Fibroblast of lung (primary cell): ENCODE measurements at regions not wholly inside any gene's neighbourhood (a gene's known extent, or its start where the extent isn't known, plus 50 kb on each side); places are given as distances from the start of the nearest gene placed in this dataset.

Experiments used
- DNase-seq, 2 donors: peaks; one replicate each; pipeline versions ENCODE4 v3.0.0 to v3.0.0-alpha.2; 2010; ENCODE audit warnings: low read depth in 2 of 2
- H2AFZ ChIP-seq: 2 replicates; pipeline ENCODE4 v1.5.1; 2012; ENCODE audit warnings: low read length, control low read depth, inconsistent platforms
- H3K27ac ChIP-seq: 2 replicates; pipeline ENCODE4 v1.5.1; 2011; ENCODE audit warnings: low read length, control low read depth; ENCODE audit not compliant: insufficient read depth
- H3K27me3 ChIP-seq: 2 replicates; pipeline ENCODE4 v1.5.1; 2011; ENCODE audit warnings: mild to moderate bottlenecking, low read length; ENCODE audit not compliant: control insufficient read depth, insufficient read depth
- H3K36me3 ChIP-seq: 2 replicates; pipeline ENCODE4 v1.5.1; 2011; ENCODE audit warnings: low read length; ENCODE audit not compliant: control insufficient read depth, insufficient read depth
- H3K4me1 ChIP-seq: 2 replicates; pipeline ENCODE4 v1.5.1; 2011; ENCODE audit warnings: low read length; ENCODE audit not compliant: control insufficient read depth, insufficient read depth; ENCODE audit errors: extremely low read depth
- H3K4me2 ChIP-seq: 2 replicates; pipeline ENCODE4 v1.5.1; 2011; ENCODE audit warnings: low read length, control low read depth; ENCODE audit not compliant: insufficient read depth; ENCODE audit errors: extremely low read depth
- H3K4me3 ChIP-seq, 4 experiments: fragments of 200-600 bp in 1 of 4; sonication (generic) in 1 of 4; replicated peaks in 1 of 4; 2 replicates each; pipeline ENCODE4 v1.5.1; 2011 to 2016; ENCODE audit warnings: low read length in 4 of 4, low read depth in 3 of 4, mild to moderate bottlenecking in 3 of 4, control low read depth in 2 of 4, inconsistent platforms in 1 of 4, mixed read lengths in 1 of 4; ENCODE audit not compliant: insufficient read depth in 1 of 4; ENCODE audit errors: control extremely low read depth in 1 of 4
- H3K79me2 ChIP-seq: 2 replicates; pipeline ENCODE4 v1.5.1; 2012; ENCODE audit warnings: mild to moderate bottlenecking, low read length, inconsistent platforms; ENCODE audit not compliant: control insufficient read depth, insufficient read depth
- H3K9ac ChIP-seq: 2 replicates; pipeline ENCODE4 v1.5.1; 2011; ENCODE audit warnings: mild to moderate bottlenecking, low read length, control low read depth; ENCODE audit not compliant: insufficient read depth
- H3K9me3 ChIP-seq: 2 replicates; pipeline ENCODE4 v1.5.1; 2012; ENCODE audit warnings: low read depth, low read length; ENCODE audit not compliant: control insufficient read depth, insufficient read depth
- H4K20me1 ChIP-seq: 2 replicates; pipeline ENCODE4 v1.5.1; 2011; ENCODE audit warnings: low read length; ENCODE audit not compliant: control insufficient read depth, insufficient read depth; ENCODE audit errors: extremely low read depth
- CTCF ChIP-seq, 2 donors: IDR thresholded peaks in 1 of 2; conservative IDR thresholded peaks in 1 of 2; 1 replicate in 1 of 2; 2 replicates in 1 of 2; pipeline ENCODE4 v1.5.1; 2011 to 2012; ENCODE audit warnings: low read length in 2 of 2, control low read depth in 1 of 2, inconsistent platforms in 1 of 2, low read depth in 1 of 2, mild to moderate bottlenecking in 1 of 2
- EZH2 ChIP-seq: IDR thresholded peaks from 2 replicates; pipeline ENCODE4 v1.5.1; 2012; ENCODE audit warnings: low read length, control low read depth, mild to moderate bottlenecking; ENCODE audit errors: missing control alignments

GRCh38 chr22:48639896-48640748 lies 1187.6 kb downstream of the BRD1 start:
- no peaks in the 10 kb centered on the region for H4K20me1 ChIP-seq
- H3K4me2 ChIP-seq: no peak overlapping the region
- no peak overlapping the region for H3K9ac ChIP-seq
- no peak overlapping the region for H3K27ac ChIP-seq
- DNase-seq: no peak
- H3K4me3 ChIP-seq: no peak overlapping the region
- TF ChIP-seq CTCF (conservative IDR thresholded peaks at IDR 0.05 in 1 of 2, IDR thresholded peaks at IDR 0.05 in 1 of 2; ENCODE audit: low read depth in 1 of 2, low read length in 2 of 2) (no peak), EZH2 (no peak)
- H3K27me3 ChIP-seq: no peaks in the 10 kb centered on the region
- no peak overlapping the region for H2AFZ ChIP-seq
- no peaks in the 10 kb centered on the region for H3K36me3 ChIP-seq
- no peaks in the 10 kb centered on the region for H3K79me2 ChIP-seq
- H3K9me3 ChIP-seq: no peaks in the 10 kb centered on the region
- H3K4me1 ChIP-seq: no peaks in the 10 kb centered on the region

DNA sequence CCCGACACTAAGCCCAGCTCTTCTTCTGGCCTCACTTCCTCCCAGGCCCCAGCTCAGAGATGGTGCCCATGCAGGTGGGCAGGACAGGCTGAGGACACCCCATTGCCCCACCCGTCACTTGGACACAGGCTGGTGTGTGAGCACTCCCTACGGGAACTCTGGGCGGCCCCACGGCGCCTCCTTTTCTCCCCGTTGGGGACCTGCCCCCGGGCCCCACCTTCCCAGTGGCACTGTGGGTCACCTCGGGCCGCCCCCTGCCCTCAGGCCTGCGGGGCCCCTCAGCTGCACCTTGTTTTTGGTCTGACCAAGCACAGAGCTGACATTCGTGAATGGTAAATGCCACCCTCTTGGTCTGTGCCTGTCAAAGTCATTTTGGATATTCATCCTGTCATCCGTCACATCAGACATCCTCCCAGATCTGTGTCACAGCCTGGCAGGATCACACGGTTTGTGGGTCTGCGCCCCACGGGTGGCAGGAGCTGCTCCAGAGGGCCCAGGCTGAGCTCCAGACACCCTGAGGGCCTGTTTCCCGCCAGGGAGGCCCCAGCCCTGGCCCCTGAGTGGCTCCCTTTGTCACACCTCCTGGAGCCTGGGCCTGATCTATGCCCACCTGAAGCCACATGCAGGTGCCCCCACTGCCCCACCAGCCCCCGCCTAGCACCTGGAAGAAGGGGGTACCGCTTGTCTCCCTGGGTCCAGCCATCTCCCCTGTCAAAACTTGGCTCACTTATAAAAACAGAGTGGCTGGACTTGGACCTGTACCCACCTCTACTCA lies 1188.5 kb downstream of the BRD1 start:
- no peak overlapping the region for H3K27ac ChIP-seq
- no peak overlapping the region for H3K9ac ChIP-seq
- H3K4me3 ChIP-seq: no peak overlapping the region
- no peak for DNase-seq
- H4K20me1 ChIP-seq: no peaks in the 10 kb centered on the region
- H3K79me2 ChIP-seq: no peaks in the 10 kb centered on the region
- H2AFZ ChIP-seq: no peak overlapping the region
- no peaks in the 10 kb centered on the region for H3K4me1 ChIP-seq
- H3K36me3 ChIP-seq: no peaks in the 10 kb centered on the region
- no peaks in the 10 kb centered on the region for H3K27me3 ChIP-seq
- H3K9me3 ChIP-seq: no peaks in the 10 kb centered on the region
- H3K4me2 ChIP-seq: no peak overlapping the region
- TF ChIP-seq EZH2 (no peak), CTCF (conservative IDR thresholded peaks at IDR 0.05 in 1 of 2, IDR thresholded peaks at IDR 0.05 in 1 of 2; ENCODE audit: low read depth in 1 of 2, low read length in 2 of 2) (no peak)

DNA sequence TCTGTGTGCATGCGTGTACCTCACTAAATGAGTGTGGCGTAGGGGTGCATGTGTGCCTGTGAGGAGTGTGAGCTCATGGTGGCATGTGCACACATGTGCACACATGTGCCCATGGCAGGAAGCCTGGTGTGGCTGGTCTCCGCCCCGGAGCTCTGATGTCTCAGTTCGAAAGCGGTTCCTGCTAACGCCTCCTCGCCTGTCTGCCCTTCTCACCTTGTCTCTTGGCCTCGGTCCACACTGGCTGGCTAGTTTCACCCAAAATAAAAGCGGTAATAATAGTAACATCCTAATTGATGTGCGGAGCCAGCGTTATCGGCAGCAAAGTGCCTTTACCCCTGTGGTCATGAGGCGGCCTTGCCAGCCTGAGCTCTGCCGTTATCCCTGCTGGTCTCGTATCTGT lies 1190.4 kb downstream of the BRD1 start:
- Histone ChIP-seq H3K27me3 (no peaks in the 10 kb centered on the region), H4K20me1 (no peaks in the 10 kb centered on the region), H3K79me2 (no peaks in the 10 kb centered on the region), H3K4me1 (no peaks in the 10 kb centered on the region), H3K27ac (no peak overlapping the region), H3K4me2 (no peak overlapping the region), H3K9ac (no peak overlapping the region), H2AFZ (no peak overlapping the region), H3K36me3 (no peaks in the 10 kb centered on the region), H3K4me3 (no peak overlapping the region), H3K9me3 (no peaks in the 10 kb centered on the region)
- no peak for TF ChIP-seq CTCF (conservative IDR thresholded peaks at IDR 0.05 in 1 of 2, IDR thresholded peaks at IDR 0.05 in 1 of 2; ENCODE audit: low read depth in 1 of 2, low read length in 2 of 2)
- no peak for TF ChIP-seq EZH2
- DNase-seq: no peak
